UCSD-AML1 (cell line): ENCODE measurements at regions not wholly inside any gene's neighbourhood (a gene's known extent, or its start where the extent isn't known, plus 50 kb on each side); places are given as distances from the start of the nearest gene placed in this dataset.
"Not testable (repeated sequence)": the region's sequence is repeated elsewhere in the genome, so short reads cannot be mapped to it uniquely, and the experiment has no call there.

ENCODE experiments used
- DNase-seq: peaks from one replicate; lab custom pipeline; 2025; ENCODE audit not compliant: unreplicated experiment; lab: John Stamatoyannopoulos, UW

- DNase-seq = no peak
Measured at GRCh38 chr4:163681208-163681821, 186.8 kb downstream of the TMA16 start.

GRCh38 chr4:163688856-163689255, 194.4 kb downstream of the TMA16 start:
- DNase-seq = no peak

GRCh38 chr4:163693211-163693610, 198.7 kb downstream of the TMA16 start:
- DNase-seq = no peak

- no peak for DNase-seq
Measured at GRCh38 chr4:163693776-163694175, 199.3 kb downstream of the TMA16 start.

GRCh38 chr4:163694385-163694784, 199.9 kb downstream of the TMA16 start:
- no peak for DNase-seq

GRCh38 chr4:163697121-163697520, 202.6 kb downstream of the TMA16 start:
- no peak for DNase-seq

- not testable (repeated sequence) for DNase-seq
Measured at GRCh38 chr4:163700383-163700782, 205.9 kb downstream of the TMA16 start.

- no peak for DNase-seq
Measured at GRCh38 chr4:163701916-163702315, 207.4 kb downstream of the TMA16 start.

GRCh38 chr4:163702736-163703135, 208.2 kb downstream of the TMA16 start:
- no peak for DNase-seq

- DNase-seq = no peak
Measured at GRCh38 chr4:163703251-163703650, 208.8 kb downstream of the TMA16 start.

GRCh38 chr4:163707873-163708272, 213.4 kb downstream of the TMA16 start:
- no peak for DNase-seq

- no peak for DNase-seq
Measured at GRCh38 chr4:163709601-163710000, 215.1 kb downstream of the TMA16 start.

- DNase-seq = no peak
Measured at GRCh38 chr4:163710158-163710557, 215.7 kb downstream of the TMA16 start.

GRCh38 chr4:163724495-163724894, 230.0 kb downstream of the TMA16 start:
- DNase-seq = not testable (repeated sequence)

GRCh38 chr4:163726641-163727040, 232.2 kb downstream of the TMA16 start:
- no peak for DNase-seq

- DNase-seq = no peak
Measured at GRCh38 chr4:163731071-163731470, 236.6 kb downstream of the TMA16 start.

GRCh38 chr4:163732473-163732872, 238.0 kb downstream of the TMA16 start:
- no peak for DNase-seq

- no peak for DNase-seq
Measured at GRCh38 chr4:163736876-163737275, 242.4 kb downstream of the TMA16 start.

- not testable (repeated sequence) for DNase-seq
Measured at GRCh38 chr4:163737846-163738245, 243.4 kb downstream of the TMA16 start.

- DNase-seq = no peak
Measured at GRCh38 chr4:163738521-163738920, 244.0 kb downstream of the TMA16 start.

GRCh38 chr4:163744861-163745260, 250.4 kb downstream of the TMA16 start:
- DNase-seq = no peak

GRCh38 chr4:163747293-163747692, 252.8 kb downstream of the TMA16 start:
- DNase-seq = no peak

- no peak for DNase-seq
Measured at GRCh38 chr4:163747886-163748285, 253.4 kb downstream of the TMA16 start.
